GM23338 (cell line): ENCODE measurements at regions not wholly inside any gene's neighbourhood (a gene's known extent, or its start where the extent isn't known, plus 50 kb on each side); places are given as distances from the start of the nearest gene placed in this dataset.

Experiments
- ATAC-seq: fragments of 200-7000 bp; cut with Tn5 transposase; 3 replicates; pipeline ENCODE4 v1.9.1; 2020
- DNase-seq: peaks from one replicate; pipeline ENCODE4 v3.0.0-alpha.2; 2015; ENCODE audit warnings: low spot score
- H2AFZ ChIP-seq: fragments of 200-600 bp; sonication (generic); 2 replicates; pipeline ENCODE4 v1.8.0; 2016; ENCODE audit warnings: antibody characterized with exemption, mild to moderate bottlenecking, moderate library complexity
- H3F3A ChIP-seq: fragments of 200-600 bp; sonication (generic); replicated peaks from 2 replicates; pipeline ENCODE4 v1.8.0; 2017; ENCODE audit warnings: antibody characterized with exemption, mixed run types, low read depth
- H3K27ac ChIP-seq: fragments of 200-600 bp; sonication (generic); 2 replicates; pipeline ENCODE4 v1.6.1; 2016; ENCODE audit warnings: low read depth
- H3K27me3 ChIP-seq: fragments of 200-600 bp; sonication (generic); 2 replicates; pipeline ENCODE4 v1.8.0; 2016; ENCODE audit warnings: mild to moderate bottlenecking, mixed run types, moderate library complexity; ENCODE audit not compliant: insufficient read depth
- H3K36me3 ChIP-seq: fragments of 200-600 bp; sonication (generic); 2 replicates; pipeline ENCODE4 v1.8.0; 2016; ENCODE audit warnings: mild to moderate bottlenecking; ENCODE audit not compliant: insufficient read depth
- H3K4me1 ChIP-seq: fragments of 200-600 bp; sonication (generic); 2 replicates; pipeline ENCODE4 v1.8.0; 2016; ENCODE audit warnings: mild to moderate bottlenecking, moderate library complexity; ENCODE audit not compliant: insufficient read depth
- H3K4me2 ChIP-seq: fragments of 200-600 bp; sonication (generic); 2 replicates; pipeline ENCODE4 v1.7.1; 2017; ENCODE audit warnings: mixed run types
- H3K4me3 ChIP-seq: fragments of 200-600 bp; sonication (generic); 2 replicates; pipeline ENCODE4 v1.6.1; 2016; ENCODE audit warnings: mixed run types
- H3K79me2 ChIP-seq: fragments of 200-600 bp; sonication (generic); replicated peaks from 2 replicates; pipeline ENCODE4 v1.8.0; 2017; ENCODE audit warnings: mild to moderate bottlenecking; ENCODE audit not compliant: insufficient read depth
- H3K9me2 ChIP-seq: fragments of 200-600 bp; sonication (generic); 2 replicates; pipeline ENCODE4 v1.8.0; 2017; ENCODE audit not compliant: insufficient read depth
- H4K20me1 ChIP-seq: fragments of 200-600 bp; sonication (generic); replicated peaks from 2 replicates; pipeline ENCODE4 v1.8.0; 2017; ENCODE audit warnings: mild to moderate bottlenecking; ENCODE audit not compliant: insufficient read depth
- H3K27ac Mint-ChIP-seq: 2 replicates; pipeline ENCODE4 v1.8.0; 2020; ENCODE audit warnings: inconsistent platforms, mild to moderate bottlenecking, moderate library complexity, mixed read lengths
- H3K27me3 Mint-ChIP-seq: 3 replicates; pipeline ENCODE4 v1.8.0; 2022; ENCODE audit warnings: low read depth, mild to moderate bottlenecking, moderate library complexity, mixed read lengths, inconsistent platforms; ENCODE audit not compliant: insufficient read depth, poor library complexity
- H3K36me3 Mint-ChIP-seq: 3 replicates; pipeline ENCODE4 v1.8.0; 2021; ENCODE audit warnings: low read depth, mild to moderate bottlenecking, inconsistent platforms, moderate library complexity, mixed read lengths
- H3K4me1 Mint-ChIP-seq: 3 replicates; pipeline ENCODE4 v1.8.0; 2020; ENCODE audit warnings: mild to moderate bottlenecking, inconsistent platforms, mixed read lengths
- H3K4me3 Mint-ChIP-seq: 3 replicates; pipeline ENCODE4 v1.8.0; 2021; ENCODE audit warnings: moderate library complexity, mild to moderate bottlenecking, inconsistent platforms, mixed read lengths
- H3K9me3 Mint-ChIP-seq: 3 replicates; pipeline ENCODE4 v1.8.0; 2020; ENCODE audit warnings: moderate library complexity, mild to moderate bottlenecking, inconsistent platforms, mixed read lengths
- CREB1 ChIP-seq: fragments of 250-450 bp; sonication (Bioruptor Pico); IDR thresholded peaks from 2 replicates; pipeline ENCODE4 v1.5.0; 2020; ENCODE audit warnings: low read depth, mild to moderate bottlenecking, moderate library complexity
- CTCF ChIP-seq, 2 experiments: fragments of 200-600 bp in 1 of 2; sonication (generic) in 1 of 2; conservative IDR thresholded peaks; 2 replicates each; pipeline versions ENCODE4 v1.5.1 to v1.6.1; 2016 to 2017; ENCODE audit warnings: antibody characterized with exemption in 2 of 2, low read depth in 2 of 2, mild to moderate bottlenecking in 2 of 2, moderate library complexity in 1 of 2
- ETS1 ChIP-seq: IDR thresholded peaks from 2 replicates; pipeline ENCODE4 v1.6.1; 2016; ENCODE audit warnings: antibody characterized with exemption
- EZH2 ChIP-seq: fragments of 200-600 bp; sonication (generic); IDR thresholded peaks from one replicate; pipeline ENCODE4 v1.8.0; 2017; ENCODE audit warnings: antibody characterized with exemption, mild to moderate bottlenecking, low read depth; ENCODE audit not compliant: unreplicated experiment
- JUNB ChIP-seq: IDR thresholded peaks from one replicate; pipeline ENCODE4 v1.6.1; 2016; ENCODE audit warnings: antibody characterized with exemption; ENCODE audit not compliant: unreplicated experiment
- NANOG ChIP-seq: IDR thresholded peaks from 2 replicates; pipeline ENCODE4 v1.6.1; 2016; ENCODE audit warnings: antibody characterized with exemption, borderline replicate concordance
- POLR2AphosphoS5 ChIP-seq: IDR thresholded peaks from 2 replicates; pipeline ENCODE4 v1.6.1; 2016; ENCODE audit warnings: antibody characterized with exemption, low read depth
- STAT1 ChIP-seq: IDR thresholded peaks from one replicate; pipeline ENCODE4 v1.6.1; 2016; ENCODE audit warnings: antibody characterized with exemption; ENCODE audit not compliant: unreplicated experiment
- ZNF114 ChIP-seq: fragments of 250-450 bp; sonication (Bioruptor Pico); IDR thresholded peaks from 2 replicates; pipeline ENCODE4 v1.5.0; 2020; ENCODE audit warnings: mild to moderate bottlenecking, moderate library complexity
- ZNF462 ChIP-seq: fragments of 250-450 bp; sonication (Bioruptor Pico); IDR thresholded peaks from 2 replicates; pipeline ENCODE4 v1.5.0; 2020; ENCODE audit warnings: mild to moderate bottlenecking, moderate library complexity

- no peaks in the 10 kb centered on the region for H3K9me3 Mint-ChIP-seq
- Histone ChIP-seq H3K4me3 (no peak overlapping the region), H3K36me3 (no peaks in the 10 kb centered on the region), H3K9me2 (no peaks in the 10 kb centered on the region), H4K20me1 (no peaks in the 10 kb centered on the region), H3K27me3 (no peaks in the 10 kb centered on the region), H3K4me1 (peaks cover 43% of the 10 kb centered on the region), H3F3A (peaks cover 15% of the 10 kb centered on the region; the same call in 1 of the 2 replicates), H3K27ac (peak overlapping the region; percentile 52; the same call in 1 of the 2 replicates), H3K79me2 (no peaks in the 10 kb centered on the region), H2AFZ (peak overlapping the region; percentile 70), H3K4me2 (peak overlapping the region; percentile 49; the same call in 1 of the 2 replicates)
- TF ChIP-seq CREB1 (CRISPR knock-in tag) (no peak), POLR2AphosphoS5 (no peak), STAT1 (no peak), JUNB (no peak), ZNF114 (CRISPR knock-in tag) (no peak), EZH2 (no peak), CTCF (conservative IDR thresholded peaks at IDR 0.05; ENCODE audit: low read depth in 2 of 2) (no peak), ETS1 (no peak), NANOG (no peak)
- peak overlapping the region; percentile 67 for H3K27ac Mint-ChIP-seq
- H3K36me3 Mint-ChIP-seq: no peaks in the 10 kb centered on the region
- peaks cover 3% of the 10 kb centered on the region for H3K27me3 Mint-ChIP-seq
- peaks cover 37% of the 10 kb centered on the region for H3K4me1 Mint-ChIP-seq
- no peak overlapping the region for H3K4me3 Mint-ChIP-seq
- ATAC-seq (no peak), DNase-seq (no peak)
Observed at GRCh38 chr20:53884859-53885541, 185.4 kb downstream of the BCAS1 start.

GRCh38 chr20:53883098-53883911, 187.1 kb downstream of the BCAS1 start:
- Histone ChIP-seq H3K27me3 (no peaks in the 10 kb centered on the region), H3K79me2 (no peaks in the 10 kb centered on the region), H3K36me3 (no peaks in the 10 kb centered on the region), H3K4me3 (no peak overlapping the region), H3K4me1 (peaks cover 50% of the 10 kb centered on the region), H2AFZ (no peak overlapping the region), H3K9me2 (no peaks in the 10 kb centered on the region), H3K4me2 (no peak overlapping the region), H4K20me1 (no peaks in the 10 kb centered on the region), H3K27ac (no peak overlapping the region), H3F3A (peaks cover 17% of the 10 kb centered on the region; the same call in 1 of the 2 replicates)
- DNase-seq (no peak), ATAC-seq (no peak)
- no peak overlapping the region for H3K27ac Mint-ChIP-seq
- H3K4me1 Mint-ChIP-seq: peaks cover 35% of the 10 kb centered on the region
- H3K27me3 Mint-ChIP-seq: peaks cover 3% of the 10 kb centered on the region
- H3K4me3 Mint-ChIP-seq: no peak overlapping the region
- no peaks in the 10 kb centered on the region for H3K9me3 Mint-ChIP-seq
- no peaks in the 10 kb centered on the region for H3K36me3 Mint-ChIP-seq
- TF ChIP-seq ZNF462 (CRISPR knock-in tag): no peak
- no peak for TF ChIP-seq ETS1
- no peak for TF ChIP-seq STAT1
